GM12878 (cell line): ENCODE measurements at regions not wholly inside any gene's neighbourhood (a gene's known extent, or its start where the extent isn't known, plus 50 kb on each side); places are given as distances from the start of the nearest gene placed in this dataset.

Source experiments
- ATAC-seq: fragments of 200-7000 bp; cut with Tn5 transposase; 3 replicates; pipeline ENCODE4 v1.9.1; 2020; ENCODE audit warnings: mild to moderate bottlenecking, moderate library complexity
- BruUV-seq: library from RNA; stranded (reverse); fragments of 400-500 nt; replicated peaks from 2 replicates; lab custom pipeline; 2021; lab: Mats Ljungman, UMichigan
- CTCF ChIA-PET: fragments of 300-600 bp; sonication (Branson Sonifier 250); formaldehyde crosslinking; extraction: SDS; loops from one replicate; lab custom pipeline; 2021; ENCODE audit warnings: inconsistent platforms; lab: Yijun Ruan, JAX
- POLR2A ChIA-PET: fragments of 350-600 bp; formaldehyde crosslinking; extraction: SDS; loops from one replicate; lab custom pipeline; 2021; ENCODE audit warnings: inconsistent platforms; lab: Charles Lee
- RAD21 ChIA-PET: fragments of 300-600 bp; sonication (Branson Sonifier 250); formaldehyde crosslinking; loops from one replicate; lab custom pipeline; 2023; ENCODE audit warnings: antibody characterized with exemption; ENCODE audit not compliant: unreplicated experiment; lab: Charles Lee
- SMC1A ChIA-PET: fragments of 300-600 bp; sonication (Branson Sonifier 250); formaldehyde crosslinking; loops from one replicate; lab custom pipeline; 2023; ENCODE audit not compliant: unreplicated experiment, uncharacterized antibody; lab: Charles Lee
- DNase-seq: peaks from one replicate; pipeline ENCODE4 v3.0.0-alpha.2; 2011; ENCODE audit warnings: low read depth, low spot score
- FAIRE-seq: peaks from 3 replicates; lab custom pipeline; 2011; peaks lifted over from hg19 to GRCh38; lab: Jason Lieb, UNC
- H2AFZ ChIP-seq: 2 replicates; pipeline ENCODE4 v1.6.0; 2011; ENCODE audit warnings: low read depth, low read length, control low read depth; ENCODE audit not compliant: control insufficient read depth
- H3K27ac ChIP-seq: 2 replicates; pipeline ENCODE4 v1.5.1; 2011; ENCODE audit warnings: control low read depth; ENCODE audit not compliant: control insufficient read depth, insufficient read depth
- H3K27me3 ChIP-seq, 2 experiments: replicated peaks in 1 of 2; 2 replicates each; pipeline versions ENCODE4 v1.6.0 to v1.6.1; 2011; ENCODE audit warnings: low read length in 1 of 2; ENCODE audit not compliant: control insufficient read depth in 2 of 2, insufficient read depth in 2 of 2
- H3K36me3 ChIP-seq, 2 experiments: 2 replicates each; pipeline ENCODE4 v1.5.1; 2011; ENCODE audit warnings: low read length in 1 of 2; ENCODE audit not compliant: control insufficient read depth in 2 of 2, insufficient read depth in 2 of 2
- H3K4me1 ChIP-seq: 2 replicates; pipeline ENCODE4 v1.6.1; 2011; ENCODE audit warnings: mild to moderate bottlenecking, low read length, moderate library complexity, mixed read lengths; ENCODE audit not compliant: control insufficient read depth, insufficient read depth
- H3K4me2 ChIP-seq: 2 replicates; pipeline ENCODE4 v1.6.0; 2011; ENCODE audit warnings: control low read depth; ENCODE audit not compliant: control insufficient read depth, insufficient read depth
- H3K4me3 ChIP-seq: fragments of 200-600 bp; sonication (generic); 2 replicates; pipeline ENCODE4 v1.5.1; 2016
- H3K79me2 ChIP-seq: 2 replicates; pipeline ENCODE4 v1.6.0; 2011; ENCODE audit warnings: low read length; ENCODE audit not compliant: control insufficient read depth, insufficient read depth
- H3K9ac ChIP-seq: 2 replicates; pipeline ENCODE4 v1.8.0; 2011; ENCODE audit warnings: low read length, control low read depth, mixed read lengths; ENCODE audit not compliant: control insufficient read depth, insufficient read depth
- H3K9me3 ChIP-seq: replicated peaks from 3 replicates; pipeline ENCODE4 v1.5.1; 2011; ENCODE audit warnings: mild to moderate bottlenecking, low read length; ENCODE audit not compliant: control insufficient read depth, insufficient read depth
- H4K20me1 ChIP-seq: 2 replicates; pipeline ENCODE4 v1.6.0; 2011; ENCODE audit not compliant: control insufficient read depth, insufficient read depth
- BACH1 ChIP-seq: fragments of 450-650 bp; IDR thresholded peaks from 2 replicates; pipeline ENCODE4 v1.6.1; 2017; ENCODE audit warnings: mild to moderate bottlenecking, borderline replicate concordance
- CUX1 ChIP-seq: IDR thresholded peaks from 2 replicates; pipeline ENCODE4 v1.6.1; 2012; ENCODE audit warnings: improper control_type of control experiment, low read depth, low read length; ENCODE audit not compliant: insufficient replicate concordance
- FOXK2 ChIP-seq: fragments of 450-650 bp; IDR thresholded peaks from 2 replicates; pipeline ENCODE4 v1.6.1; 2017; ENCODE audit warnings: mild to moderate bottlenecking, moderate library complexity
- IKZF1 ChIP-seq: fragments of 450-650 bp; conservative IDR thresholded peaks from 2 replicates; pipeline ENCODE4 v1.6.1; 2017; ENCODE audit warnings: antibody characterized with exemption, mild to moderate bottlenecking
- KDM1A ChIP-seq: fragments of 200-600 bp; sonication (generic); IDR thresholded peaks from 2 replicates; pipeline ENCODE4 v1.6.1; 2016; ENCODE audit warnings: borderline replicate concordance
- MEF2B ChIP-seq: fragments of 450-650 bp; IDR thresholded peaks from 2 replicates; pipeline ENCODE4 v1.6.1; 2018; ENCODE audit warnings: mild to moderate bottlenecking, moderate library complexity; ENCODE audit not compliant: partially characterized antibody, poor library complexity, severe bottlenecking
- MLLT1 ChIP-seq: fragments of 450-650 bp; IDR thresholded peaks from 2 replicates; pipeline ENCODE4 v1.6.1; 2016; ENCODE audit warnings: mild to moderate bottlenecking
- PAX5 ChIP-seq: IDR thresholded peaks from 2 replicates; pipeline ENCODE4 v1.6.1; 2011; ENCODE audit warnings: low read depth, low read length, borderline replicate concordance
- PKNOX1 ChIP-seq: fragments of 450-650 bp; IDR thresholded peaks from 2 replicates; pipeline ENCODE4 v1.6.1; 2016; ENCODE audit warnings: mild to moderate bottlenecking
- PRDM15 ChIP-seq: fragments of 450-650 bp; formaldehyde crosslinking; IDR thresholded peaks from 2 replicates; pipeline ENCODE4 v1.4.0; 2020; ENCODE audit warnings: mild to moderate bottlenecking, moderate library complexity
- RCOR1 ChIP-seq: conservative IDR thresholded peaks from 2 replicates; pipeline ENCODE4 v1.6.1; 2012; ENCODE audit warnings: low read depth, low read length, improper control_type of control experiment
- SUZ12 ChIP-seq: fragments of 200-600 bp; sonication (generic); IDR thresholded peaks from one replicate; pipeline ENCODE4 v1.6.1; 2018; ENCODE audit warnings: antibody characterized with exemption, mild to moderate bottlenecking; ENCODE audit not compliant: unreplicated experiment
- ZNF207 ChIP-seq: fragments of 450-650 bp; IDR thresholded peaks from 2 replicates; pipeline ENCODE4 v1.6.1; 2014; ENCODE audit warnings: antibody characterized with exemption, mild to moderate bottlenecking, borderline replicate concordance
- WGBS: methylation state at CpG from one replicate; pipeline ENCODE4 v1.1.6; 2016; ENCODE audit warnings: low lambda C conversion rate; ENCODE audit not compliant: insufficient replicate concordance, insufficient coverage; ENCODE audit errors: missing lambda C conversion rate; 5-methylcytosine and 5-hydroxymethylcytosine counted together
- in situ Hi-C: fragments of 300-500 bp; cut with MboI; formaldehyde crosslinking; loops from 9 replicates; pipeline ENCODE4 v1.14.3; 2018; ENCODE audit warnings: mixed read lengths
- intact Hi-C: fragments of 100-400 bp; cut with micrococcal nuclease; formaldehyde crosslinking; loops from one replicate; pipeline ENCODE4 v1.14.2; 2022; ENCODE audit not compliant: unreplicated experiment

GRCh38 chr13:73412933-73413332 is 354.1 kb downstream of the KLF5 start:
- POLR2A ChIA-PET: no interaction called here
- WGBS: no CpG with 5 or more reads among the region's 1 CpG
- TF ChIP-seq PRDM15 (CRISPR knock-in tag) (no peak), SUZ12 (no peak), MEF2B (no peak), BACH1 (no peak), PAX5 (no peak), ZNF207 (no peak), KDM1A (no peak), MLLT1 (no peak), FOXK2 (no peak), CUX1 (no peak), IKZF1 (no peak), PKNOX1 (no peak), RCOR1 (no peak)

More at GRCh38 chr13:73412933-73413332, 354.1 kb downstream of the KLF5 start:
- Histone ChIP-seq H3K27me3 (no peaks in the 10 kb centered on the region), H3K4me2 (no peak overlapping the region), H4K20me1 (no peaks in the 10 kb centered on the region), H3K4me1 (no peaks in the 10 kb centered on the region), H3K27ac (no peak overlapping the region), H3K9me3 (no peaks in the 10 kb centered on the region), H3K4me3 (no peak overlapping the region), H3K36me3 (no peaks in the 10 kb centered on the region), H2AFZ (no peak overlapping the region), H3K79me2 (no peaks in the 10 kb centered on the region), H3K9ac (no peak overlapping the region)
- in situ Hi-C loops: loop anchor here (25.0 kb wide), 1 partner anchor 601 kb away; no protein-coding TSS in a partner anchor
- ATAC-seq (no peak), DNase-seq (no peak), FAIRE-seq (no peak)
- CTCF ChIA-PET: no interaction called here
- RAD21 ChIA-PET: no interaction called here
- BruUV-seq: no TSS peak
- intact Hi-C loops: no loop called here
- SMC1A ChIA-PET: no interaction called here
